GF-D8 (cell line): ENCODE measurements at regions not wholly inside any gene's neighbourhood (a gene's known extent, or its start where the extent isn't known, plus 50 kb on each side); places are given as distances from the start of the nearest gene placed in this dataset.
"Not testable (repeated sequence)": the region's sequence is repeated elsewhere in the genome, so short reads cannot be mapped to it uniquely, and the experiment has no call there.

Experiments used
- DNase-seq: peaks from one replicate; lab custom pipeline; 2025; lab: John Stamatoyannopoulos, UW

GRCh38 chr16:29578898-29579297, 72.7 kb upstream of the NPIPB12 start:
- DNase-seq = not testable (repeated sequence)

DNA sequence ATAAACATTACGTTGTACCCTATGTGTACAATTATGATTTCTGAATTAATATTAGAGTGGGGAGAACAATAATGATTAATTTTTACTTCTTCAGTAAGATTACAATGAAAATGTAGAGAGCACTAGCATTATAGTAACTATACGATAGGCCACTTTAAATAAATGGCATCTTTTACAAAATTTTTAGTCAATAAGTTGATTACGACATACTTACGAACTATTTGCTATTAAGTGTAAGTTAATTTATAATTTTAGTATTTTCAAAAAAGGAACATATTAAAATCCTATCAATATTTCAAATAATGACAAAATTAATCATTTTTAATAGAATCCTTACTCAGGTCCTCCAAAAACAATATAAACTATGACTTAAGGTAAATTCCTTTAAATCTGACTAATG, 75.6 kb upstream of the NPIPB12 start:
- DNase-seq = not testable (repeated sequence)

- DNase-seq = not testable (repeated sequence)
Observed at GRCh38 chr16:29591919-29592318, 71.1 kb upstream of the SPN start.

DNA sequence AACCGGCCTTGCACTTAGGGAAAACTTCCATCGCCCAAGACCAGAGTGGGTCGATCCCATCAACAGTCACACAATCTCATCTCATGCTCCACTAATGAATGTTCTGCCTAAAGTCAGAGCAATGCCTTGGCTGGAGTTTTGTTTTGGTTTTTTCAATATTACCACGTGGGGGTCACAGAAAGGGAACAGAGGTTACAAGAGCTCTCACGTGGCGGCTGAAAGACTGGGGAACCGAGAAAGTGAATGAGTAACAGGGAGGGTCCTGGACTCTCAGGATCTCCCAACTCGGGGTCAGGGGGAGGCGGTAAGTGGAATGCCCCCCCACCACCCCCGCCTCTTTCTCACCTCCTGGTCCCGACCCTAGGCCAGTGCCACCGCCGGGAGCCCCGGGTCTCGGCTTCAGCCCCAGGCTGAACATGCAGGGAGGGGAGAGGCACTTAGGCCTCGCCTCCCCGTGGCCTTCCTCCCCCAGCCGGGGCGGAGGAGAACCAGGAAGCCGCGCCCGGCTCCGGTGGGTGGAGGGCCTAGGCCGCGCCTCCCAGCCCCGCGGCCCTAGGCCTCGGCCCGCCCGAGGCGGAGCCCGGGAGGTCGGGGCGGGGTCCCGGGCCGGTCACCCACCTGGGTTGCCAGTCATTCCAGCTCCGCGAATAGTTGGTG, 68.7 kb upstream of the SPN start:
- DNase-seq = not testable (repeated sequence)

DNA sequence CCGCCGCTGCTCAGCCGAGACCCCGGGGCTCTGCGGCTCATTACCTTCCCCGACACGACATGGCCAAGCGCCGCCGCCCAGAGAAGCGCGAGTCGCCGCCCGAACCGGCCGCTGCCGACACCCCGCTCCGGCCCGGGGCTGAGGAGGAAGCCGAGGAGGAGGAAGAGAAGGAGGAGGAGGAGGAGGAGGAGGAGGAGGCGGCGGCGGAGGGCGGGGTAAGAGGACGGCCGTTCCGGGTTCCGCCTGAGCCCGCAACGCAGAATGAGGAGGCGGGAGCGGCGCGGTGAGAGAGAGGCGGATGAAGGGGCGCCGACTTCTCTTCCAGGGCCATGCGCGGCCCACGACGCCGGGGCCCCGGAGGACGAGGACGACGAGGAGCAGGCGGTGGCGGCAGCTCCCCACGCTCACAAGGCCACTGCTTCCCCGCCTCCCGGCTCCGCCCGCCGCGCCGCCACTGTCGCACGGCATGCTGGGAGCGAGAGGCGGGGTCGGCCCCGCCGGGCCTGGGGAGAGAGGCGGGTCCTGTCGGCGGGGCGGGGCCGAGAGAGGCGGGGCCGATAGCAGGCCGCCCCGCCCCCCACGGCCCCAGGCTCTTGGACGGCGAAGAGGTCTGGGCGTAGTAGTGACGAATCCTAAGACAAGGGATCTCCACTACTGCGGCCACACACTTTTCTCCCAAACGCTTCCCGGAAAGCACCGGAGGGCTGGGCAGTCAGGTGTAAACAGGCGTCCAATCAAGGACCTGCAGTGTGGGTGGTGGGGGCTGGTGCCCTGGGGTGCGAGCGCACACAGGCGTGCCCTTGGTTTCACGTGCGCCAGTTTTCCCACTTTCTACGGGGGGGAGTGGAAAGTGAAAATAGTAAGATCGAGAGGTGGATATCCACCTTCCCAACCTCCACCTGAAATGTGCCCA, 67.9 kb upstream of the SPN start:
- peak; percentile 74 for DNase-seq

DNA sequence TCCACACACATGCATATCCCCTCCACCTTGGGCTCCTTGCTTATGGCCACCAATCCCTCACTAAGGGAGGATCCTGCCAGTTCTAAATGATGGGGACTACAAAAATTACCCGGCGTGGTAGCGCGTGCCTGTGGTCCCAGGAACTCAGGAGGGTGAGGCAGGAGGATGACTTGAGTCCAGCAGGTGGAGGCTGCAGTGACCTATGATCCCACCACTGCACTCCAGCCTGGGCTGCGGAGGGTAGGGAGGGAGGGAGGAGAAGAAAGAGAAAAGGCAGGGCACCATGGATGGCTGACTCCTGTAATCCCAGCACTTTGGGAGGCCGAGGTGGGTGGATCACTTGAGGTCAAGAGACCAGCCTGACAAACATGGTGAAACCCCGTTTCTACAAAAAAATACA, 66.0 kb upstream of the SPN start:
- DNase-seq = not testable (repeated sequence)

GRCh38 chr16:29600111-29601000, 62.7 kb upstream of the SPN start:
- peak; percentile 65 for DNase-seq

DNA sequence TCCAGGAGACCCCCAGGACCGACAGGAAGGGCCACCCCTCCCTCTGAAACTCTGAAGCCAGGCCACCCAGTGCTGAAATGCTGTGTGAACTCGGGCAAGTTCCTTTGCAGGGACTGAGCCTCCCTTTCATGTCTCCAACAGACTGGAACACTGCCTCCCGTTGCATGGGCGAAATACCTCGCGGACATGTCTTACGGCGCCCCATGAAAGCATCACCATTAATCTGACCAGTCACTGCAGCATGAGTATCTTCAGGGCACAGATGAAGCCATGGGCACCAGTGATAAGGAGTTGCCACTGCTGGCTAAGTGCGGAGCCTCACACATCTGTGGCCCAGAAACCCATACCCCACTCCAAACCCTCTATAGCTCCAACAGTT, 60.8 kb upstream of the SPN start:
- DNase-seq = not testable (repeated sequence)

DNA sequence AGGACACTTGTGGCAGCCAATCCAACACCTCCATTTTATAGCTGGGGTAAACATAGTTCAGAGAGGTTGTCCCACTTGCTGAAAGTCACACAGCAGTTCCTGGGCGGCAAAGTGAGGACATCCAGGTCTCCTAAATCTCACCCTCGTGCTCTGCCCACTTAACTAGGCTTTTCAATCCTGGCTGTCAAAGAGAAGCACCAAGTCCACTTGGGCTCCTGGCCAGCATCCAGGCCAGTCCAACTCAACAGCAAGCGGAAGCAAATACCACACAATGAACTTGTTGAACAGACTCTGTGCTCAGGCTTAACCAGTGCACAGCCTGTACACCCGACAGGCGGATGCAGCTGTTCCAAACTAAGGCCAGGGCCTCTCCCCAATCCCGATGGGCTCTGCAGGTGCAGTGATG, 60.4 kb upstream of the SPN start:
- not testable (repeated sequence) for DNase-seq

- DNase-seq = not testable (repeated sequence)
Observed at GRCh38 chr16:29604631-29605549, 58.2 kb upstream of the SPN start.

GRCh38 chr16:29605593-29606205, 57.3 kb upstream of the SPN start:
- not testable (repeated sequence) for DNase-seq

DNA sequence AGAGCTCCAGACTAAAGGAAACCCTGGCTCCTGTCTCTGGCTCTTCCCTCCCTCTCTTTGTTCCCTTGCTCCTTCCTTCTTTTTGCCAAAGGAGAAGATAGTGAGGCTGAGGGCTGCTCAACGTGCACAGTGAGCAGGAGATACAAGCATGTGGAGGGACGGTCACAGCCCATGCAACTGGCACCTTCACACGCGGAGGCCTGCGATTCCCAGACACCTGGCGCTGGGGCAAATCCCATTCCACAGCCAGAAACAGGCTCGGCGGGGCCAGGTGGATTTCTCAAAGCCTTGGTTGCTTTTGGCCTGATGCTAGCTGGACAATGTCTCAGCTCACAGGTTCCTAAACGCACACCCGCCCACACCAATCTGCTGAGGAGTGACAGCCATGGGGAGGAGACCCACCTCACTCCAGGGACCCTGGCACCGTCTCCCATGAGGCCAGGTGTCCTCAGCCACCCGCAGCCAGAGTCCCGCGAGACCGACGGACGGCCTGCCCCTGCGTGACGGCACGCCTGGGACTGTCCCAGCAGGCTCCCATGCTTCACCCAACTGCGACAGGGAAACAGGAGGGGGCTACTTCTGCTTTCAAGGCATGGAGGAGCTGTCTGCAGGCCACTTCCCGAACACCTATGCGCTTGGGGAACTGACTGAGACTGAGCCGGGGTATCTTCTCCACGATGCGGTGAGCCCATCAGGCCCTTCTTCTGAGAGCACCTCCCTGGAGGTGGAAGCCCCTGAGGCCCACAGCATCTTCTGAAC, 56.2 kb upstream of the SPN start:
- DNase-seq = not testable (repeated sequence)

- not testable (repeated sequence) for DNase-seq
Observed at GRCh38 chr16:29607428-29607823, 55.6 kb upstream of the SPN start.

DNA sequence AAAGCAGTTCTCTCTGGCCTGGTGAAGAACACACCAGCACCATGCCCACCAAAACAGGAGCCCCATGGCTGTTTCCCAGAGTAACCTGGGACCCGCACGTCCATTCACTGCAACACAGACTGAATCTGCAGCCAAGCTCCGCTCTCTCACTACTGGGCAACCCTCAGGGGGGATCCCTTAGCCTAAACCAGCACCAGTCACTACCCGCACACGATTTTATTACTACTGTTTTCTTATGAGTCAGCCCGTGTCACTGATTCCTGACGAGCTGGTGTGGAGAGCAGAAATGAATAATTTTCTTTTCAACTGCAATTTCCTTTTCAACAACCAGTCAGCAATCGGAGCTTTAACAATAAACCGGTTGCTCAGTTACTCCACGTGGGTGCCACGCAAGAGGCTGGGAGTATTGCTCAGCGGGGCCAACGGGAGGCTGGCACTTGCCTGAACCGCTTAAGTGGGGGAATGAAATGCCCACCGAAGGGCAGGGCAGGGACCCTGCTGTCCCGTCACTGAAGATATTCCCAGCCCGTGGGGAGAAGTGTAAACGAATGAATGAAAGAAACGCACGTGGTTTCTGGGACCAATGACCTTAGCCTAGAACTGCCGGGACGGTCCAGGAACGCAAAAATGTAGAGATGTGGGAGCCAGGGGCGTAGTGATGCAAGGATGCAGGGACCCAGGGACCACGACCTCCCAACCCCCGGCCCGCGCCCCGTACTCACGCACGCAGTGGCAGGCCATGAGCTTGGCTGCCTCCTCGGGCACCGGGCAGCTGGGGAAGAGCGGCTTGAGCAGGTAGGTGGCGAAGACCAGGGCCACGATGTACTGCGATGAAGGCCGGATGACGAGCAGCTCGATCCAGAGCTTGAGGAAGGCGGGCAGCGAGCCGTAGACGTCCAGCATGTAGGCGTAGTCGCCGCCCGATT, 50.4 kb upstream of the SPN start:
- DNase-seq = not testable (repeated sequence)
